HPDE6-E6E7 (cell line): ENCODE measurements at regions not wholly inside any gene's neighbourhood (a gene's known extent, or its start where the extent isn't known, plus 50 kb on each side); places are given as distances from the start of the nearest gene placed in this dataset.
"Not testable (repeated sequence)": the region's sequence is repeated elsewhere in the genome, so short reads cannot be mapped to it uniquely, and the experiment has no call there.

Experiments used
- DNase-seq: peaks from one replicate; pipeline ENCODE4 v3.0.0; 2011; ENCODE audit warnings: missing footprints; ENCODE audit errors: extremely low spot score

DNA sequence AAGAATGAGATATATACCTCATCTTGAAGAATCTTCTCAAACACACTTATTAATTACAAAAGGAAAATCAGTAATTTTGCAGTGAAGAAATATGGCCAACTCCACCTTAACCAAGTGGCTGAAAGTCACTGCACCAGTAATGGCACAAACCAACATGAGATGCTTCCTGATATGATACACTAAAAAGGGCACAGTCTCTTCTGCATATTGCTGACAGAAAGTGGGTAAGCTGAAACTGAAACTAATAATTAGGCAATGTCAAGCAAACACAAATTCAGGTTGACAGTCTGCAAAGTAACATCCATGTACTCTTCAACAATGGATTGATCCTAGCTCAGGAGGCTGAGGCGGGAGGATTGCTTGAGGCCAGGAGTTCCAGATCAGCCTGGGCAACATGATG lies 56.1 kb downstream of the ZNF22 start:
- DNase-seq = not testable (repeated sequence)

DNA sequence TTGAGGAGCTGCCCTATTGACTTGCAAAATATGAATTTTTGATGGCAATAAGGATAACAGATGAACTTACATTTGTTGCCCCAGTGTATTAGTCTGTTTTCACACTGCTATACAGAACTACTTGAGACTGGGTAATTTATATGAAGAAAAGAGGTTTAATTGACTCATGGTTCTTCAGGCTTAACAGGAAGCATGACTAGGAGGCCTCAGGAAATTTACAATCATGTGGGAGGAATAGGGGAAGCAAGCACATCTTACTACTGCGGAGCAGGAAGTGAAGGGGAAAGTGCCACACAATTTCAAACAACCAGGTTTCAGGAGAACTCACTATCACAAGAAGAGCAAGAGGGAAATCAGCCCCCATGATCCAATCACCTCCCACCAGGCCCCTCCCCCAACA lies 57.9 kb downstream of the ZNF22 start:
- DNase-seq = no peak

DNA sequence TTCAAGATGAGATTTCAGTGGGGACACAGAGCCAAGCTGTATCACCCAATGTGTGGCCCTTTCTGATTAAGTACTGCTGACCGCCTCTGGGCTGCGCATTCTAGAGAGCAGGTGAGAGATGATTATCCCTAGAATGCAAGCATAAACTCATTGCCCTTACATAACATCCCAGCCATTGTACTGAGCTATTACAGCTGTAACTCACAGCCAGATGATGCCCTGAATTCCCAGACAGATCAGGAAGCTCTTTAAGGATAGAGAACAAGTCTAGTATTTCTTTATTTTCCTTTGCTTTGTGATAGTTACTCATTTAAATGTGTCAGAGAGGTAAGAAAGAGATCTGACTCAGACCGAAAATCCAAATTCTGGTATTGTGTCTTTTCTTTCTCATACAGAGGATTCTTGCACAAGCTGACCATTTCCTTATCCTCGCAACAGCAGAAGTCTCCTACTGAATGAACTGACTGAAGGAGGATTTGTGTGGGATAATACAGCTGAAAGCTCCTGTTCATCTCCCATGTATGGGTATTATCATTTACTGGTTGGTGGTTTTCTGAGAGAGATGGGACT lies 58.4 kb downstream of the ZNF22 start:
- no peak for DNase-seq

DNA sequence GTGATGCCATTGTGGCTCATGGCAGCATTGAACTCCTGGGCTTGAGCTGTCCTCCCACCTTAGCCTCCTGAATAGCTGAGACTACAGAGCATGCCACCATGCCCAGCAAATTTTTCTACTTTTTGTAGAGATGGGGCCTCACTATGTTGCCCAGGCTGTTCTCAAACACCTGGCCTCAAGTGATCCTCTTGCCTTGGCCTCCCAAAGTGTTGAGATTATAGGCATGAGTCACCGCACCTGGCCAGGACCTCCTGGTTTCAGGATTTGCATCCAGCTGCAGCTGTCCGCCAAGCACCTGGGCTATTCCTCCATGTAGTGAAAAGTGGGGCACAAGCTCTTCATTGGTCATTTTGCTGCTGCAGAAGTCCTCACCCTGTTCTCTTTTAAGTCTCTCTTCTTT lies 58.9 kb downstream of the ZNF22 start:
- DNase-seq = no peak

DNA sequence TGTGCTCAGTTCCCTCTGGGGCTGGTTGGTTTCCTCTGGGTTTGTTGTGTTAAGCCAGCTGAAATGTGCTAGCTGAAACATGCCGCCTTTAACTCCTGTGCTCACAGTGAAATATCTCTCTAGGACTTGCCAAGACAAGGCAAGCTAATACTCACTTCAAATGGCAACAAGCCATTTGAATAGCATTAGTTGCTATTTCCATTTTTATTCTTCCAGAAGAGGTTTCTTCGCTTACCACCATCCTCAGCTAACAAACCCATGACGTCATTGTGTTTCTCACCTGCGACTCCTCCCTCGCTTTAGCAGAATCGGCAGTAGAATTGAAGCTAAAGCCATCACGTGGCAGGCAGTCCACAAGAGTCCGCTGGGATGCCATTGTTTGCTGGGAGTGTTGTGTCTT lies 61.3 kb downstream of the ZNF22 start:
- no peak for DNase-seq

DNA sequence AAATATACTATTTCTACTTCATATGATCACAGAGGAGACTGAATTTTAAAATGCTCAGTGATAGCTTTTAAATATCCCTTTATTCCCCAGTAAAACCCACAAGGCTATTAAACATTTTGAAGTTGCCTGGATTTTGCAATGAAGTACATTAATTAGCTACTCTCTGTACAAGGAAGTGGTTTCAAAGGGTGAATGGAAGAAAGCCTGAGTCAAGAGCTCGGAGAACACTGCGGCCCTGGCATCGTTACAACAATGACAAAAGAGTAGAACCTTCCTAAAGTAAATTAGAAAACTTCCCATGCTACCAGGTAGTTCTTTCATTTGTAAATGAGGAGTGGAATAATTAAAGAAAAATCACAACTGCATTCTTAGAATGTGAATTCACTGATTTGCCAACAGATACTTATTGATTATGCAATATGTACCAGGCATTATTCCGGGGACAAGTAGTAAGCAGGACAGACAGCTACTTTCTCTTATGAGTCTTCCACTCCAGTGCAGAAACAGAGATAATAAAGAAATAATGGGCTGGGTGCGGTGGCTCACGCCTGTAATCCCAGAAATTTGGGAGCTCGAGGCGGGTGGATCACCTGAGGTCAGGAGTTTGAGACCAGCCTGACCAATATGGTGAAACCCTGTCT lies 63.0 kb downstream of the ZNF22 start:
- no peak for DNase-seq

DNA sequence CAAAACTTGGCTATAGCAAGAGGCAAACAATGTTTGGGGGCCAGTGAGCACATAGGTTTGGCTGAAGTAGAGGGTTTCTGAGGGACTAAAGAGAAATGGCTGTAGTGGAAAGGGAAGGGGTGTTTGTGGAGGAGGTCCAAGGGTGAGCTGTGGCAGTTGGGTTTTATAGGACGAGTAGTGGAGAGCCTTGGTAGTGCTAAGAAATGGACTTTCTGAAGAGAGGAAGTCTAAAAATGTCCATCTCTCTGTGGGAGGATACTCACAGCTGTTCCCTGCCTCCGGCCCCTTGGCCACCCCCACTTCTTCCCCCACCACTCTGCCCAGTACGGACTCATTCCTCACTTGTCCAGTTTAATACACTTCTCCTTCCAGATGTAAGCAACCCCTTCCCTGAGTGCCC lies 64.3 kb downstream of the ZNF22 start:
- no peak for DNase-seq

DNA sequence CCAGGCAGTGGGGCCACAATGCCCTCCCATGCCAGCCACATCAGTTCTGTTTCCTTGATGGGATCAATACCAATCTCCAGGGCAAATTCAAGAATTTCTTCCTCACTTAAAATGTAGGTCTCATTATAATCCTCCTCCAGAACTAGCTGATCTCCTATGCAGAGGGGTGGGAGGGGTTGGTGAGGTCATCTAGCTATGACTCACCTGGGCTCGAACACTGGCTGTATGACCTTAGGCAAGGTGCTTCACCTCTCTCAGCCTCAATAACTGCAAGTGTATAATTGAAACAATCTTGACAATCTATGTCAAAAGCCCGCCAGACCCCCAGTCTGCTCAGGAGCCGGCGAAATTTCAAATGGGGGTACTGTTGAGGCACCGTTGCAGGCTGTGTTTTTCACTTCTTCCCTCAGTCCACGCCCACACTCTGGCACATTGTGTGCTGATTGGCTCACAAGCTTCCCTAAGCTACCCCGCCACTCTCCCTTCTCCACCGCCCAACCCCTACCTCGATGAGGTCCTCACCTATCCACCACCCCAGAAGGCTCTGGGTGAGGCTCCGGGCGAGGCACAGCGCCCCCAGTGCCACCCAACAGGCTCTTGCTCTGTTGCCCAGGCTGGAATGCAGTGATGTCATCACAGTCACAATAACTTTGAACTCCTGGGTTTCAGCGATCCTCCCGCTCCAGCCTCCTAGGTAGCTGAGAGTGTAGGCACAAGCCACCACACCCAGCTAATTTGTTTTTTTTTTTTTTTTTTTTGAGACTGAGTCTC lies 70.5 kb downstream of the ZNF22 start:
- no peak for DNase-seq

DNA sequence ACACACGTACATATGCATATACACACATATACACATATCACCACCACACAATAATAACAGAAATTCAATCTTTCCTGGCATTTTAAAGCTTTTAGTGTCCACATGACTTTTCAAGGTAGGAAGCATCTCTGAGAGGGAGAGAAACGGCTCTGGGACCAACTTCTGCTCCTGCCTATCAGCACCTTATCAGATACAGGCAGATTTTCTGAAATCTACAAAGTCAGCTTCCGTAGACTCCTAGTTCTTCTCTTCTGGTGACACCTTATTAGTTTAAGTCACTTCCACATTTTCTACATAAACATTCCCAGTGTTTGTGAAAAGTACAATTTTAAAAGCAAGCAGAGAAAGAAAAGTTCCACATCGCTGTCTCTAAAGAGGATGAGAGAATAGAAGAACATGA lies 74.5 kb downstream of the ZNF22 start:
- no peak for DNase-seq

DNA sequence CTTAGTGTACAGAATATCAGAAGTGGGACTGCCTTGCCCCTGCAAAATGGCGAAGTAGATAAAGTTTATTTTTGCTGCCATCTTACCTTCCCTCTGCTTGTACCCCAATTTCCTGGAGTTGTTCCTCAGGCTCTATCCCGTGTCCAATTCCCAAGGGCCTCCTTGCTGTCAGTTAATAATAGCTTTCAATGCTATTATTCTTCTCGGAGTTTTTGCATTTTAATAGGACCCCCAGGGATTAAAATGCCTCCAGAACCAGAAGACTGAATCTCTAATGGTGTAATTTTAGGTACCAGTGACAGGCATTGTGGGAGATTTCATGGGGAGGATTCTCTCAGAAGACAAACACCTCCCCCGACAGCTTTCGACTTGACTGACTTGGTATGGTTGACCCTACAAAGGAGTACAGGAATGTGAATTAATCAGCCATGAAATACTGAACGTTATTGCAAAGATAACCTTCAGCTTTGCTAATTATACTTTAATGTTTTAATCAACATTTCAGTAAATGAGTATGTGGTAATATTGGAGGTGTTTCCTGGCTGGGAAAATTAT lies 75.2 kb downstream of the ZNF22 start:
- DNase-seq = no peak

DNA sequence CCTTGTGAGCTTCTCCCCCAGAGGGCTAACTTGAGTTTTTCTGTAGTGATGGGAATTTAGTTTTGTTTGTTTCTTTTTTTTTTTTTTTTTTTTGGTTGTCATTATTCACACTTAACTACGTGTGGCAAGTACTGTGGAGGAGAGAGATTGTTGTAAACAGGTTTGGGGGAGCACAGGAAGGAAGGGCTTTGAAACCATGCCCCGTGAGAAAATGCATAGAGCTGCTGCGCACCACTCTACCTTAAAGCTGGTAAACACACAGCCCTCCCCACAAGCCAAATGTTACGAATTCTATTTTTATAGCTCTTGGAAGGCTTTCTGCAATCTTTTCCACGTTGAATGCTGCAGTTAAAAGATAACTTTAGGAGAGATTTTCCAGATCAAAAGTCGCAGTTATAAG lies 76.2 kb downstream of the ZNF22 start:
- no peak for DNase-seq

DNA sequence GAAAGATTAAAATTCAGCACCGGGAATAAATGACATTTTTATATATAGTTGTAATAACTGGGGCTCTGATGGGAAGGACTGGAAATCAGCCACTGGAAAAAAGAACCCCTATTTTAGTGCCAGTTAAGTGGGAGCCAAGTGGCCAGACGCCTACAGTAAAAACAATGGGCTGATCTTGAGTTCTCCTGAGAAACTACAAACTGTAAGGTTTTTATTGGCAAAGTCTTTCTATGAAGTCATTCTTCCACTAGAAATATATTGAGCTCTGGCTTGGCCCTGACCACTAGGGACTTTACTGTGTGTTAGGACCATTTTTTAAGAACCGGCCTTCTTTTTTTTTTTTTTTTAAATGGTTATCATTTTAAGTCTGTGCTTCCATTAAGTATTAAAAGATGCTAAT lies 79.6 kb downstream of the ZNF22 start:
- no peak for DNase-seq

DNA sequence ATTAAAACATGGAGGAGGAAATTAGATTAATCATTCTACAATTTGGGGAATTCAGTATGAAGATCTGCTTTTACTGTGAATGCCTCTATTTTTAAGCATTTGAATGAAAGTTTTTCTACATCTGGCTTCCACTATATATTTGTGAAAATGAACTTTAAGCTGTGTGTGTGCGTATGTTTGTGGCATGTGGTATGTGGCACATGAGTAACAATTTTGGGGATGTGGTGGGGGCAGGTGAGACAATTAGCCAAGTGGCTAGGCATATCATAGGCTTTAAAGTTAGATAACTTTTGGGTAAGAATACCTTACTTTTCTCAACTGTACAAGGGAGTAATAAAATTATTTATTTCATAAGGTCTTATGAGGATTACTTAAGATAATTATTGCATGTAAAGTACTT lies 81.5 kb downstream of the ZNF22 start:
- DNase-seq = no peak

DNA sequence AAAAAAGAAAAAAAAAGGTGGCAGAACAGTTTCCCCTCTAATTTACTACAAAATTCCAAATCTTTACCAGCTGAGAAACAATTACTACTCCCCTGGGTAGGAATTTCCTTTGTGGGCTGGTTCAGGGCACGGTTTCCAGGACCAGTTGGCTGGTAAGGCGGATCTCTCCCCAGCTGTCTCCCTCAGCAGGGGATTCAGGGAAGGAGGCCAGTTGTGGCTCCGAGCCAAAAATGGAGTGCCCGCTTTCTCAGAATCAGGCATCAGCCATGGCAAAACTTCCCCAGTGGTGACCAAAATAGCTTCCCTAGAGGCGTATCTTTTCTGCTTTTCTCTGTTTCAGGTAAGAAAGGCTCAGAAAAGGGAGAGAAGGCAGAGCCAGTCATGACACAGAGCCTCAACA lies 91.2 kb downstream of the ZNF22 start:
- no peak for DNase-seq

DNA sequence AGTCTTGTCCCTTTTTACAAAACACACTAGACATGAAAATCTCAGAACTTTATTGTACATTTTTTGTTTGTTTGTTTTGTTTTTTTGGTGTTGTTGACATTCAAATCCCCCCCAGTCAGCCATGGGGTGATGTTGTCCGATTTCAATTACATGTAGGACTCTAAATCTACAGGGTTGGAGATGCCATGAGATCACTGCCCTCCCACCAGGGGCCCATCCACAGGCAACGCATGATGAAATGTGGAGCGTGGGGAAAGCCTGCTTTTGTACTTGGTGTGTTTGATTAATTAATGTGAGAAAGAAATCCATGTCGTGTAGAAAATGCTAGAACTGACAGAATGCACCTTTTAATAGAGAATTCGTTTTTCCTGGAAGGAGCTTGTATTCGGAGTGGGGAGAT lies 93.2 kb downstream of the ZNF22 start:
- DNase-seq = no peak

DNA sequence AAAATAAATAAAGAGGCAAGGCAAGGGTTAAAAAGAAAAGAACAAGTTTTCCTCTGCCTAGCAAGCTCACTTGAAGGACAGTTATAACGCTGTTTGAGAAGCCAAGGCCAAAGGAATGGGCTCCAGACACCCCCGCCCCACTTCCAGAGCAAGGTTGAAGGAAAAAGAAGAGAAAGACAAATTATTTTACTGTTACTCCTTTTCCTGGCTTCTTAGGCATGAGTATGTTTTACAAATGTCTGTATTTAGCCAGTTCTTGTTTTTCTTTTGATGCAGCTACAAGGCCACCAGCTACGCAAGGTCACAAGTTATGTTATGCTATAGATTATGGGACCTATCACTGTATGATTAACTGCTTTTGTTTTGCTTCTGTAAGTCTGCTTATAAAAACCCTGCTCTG lies 94.6 kb downstream of the ZNF22 start:
- DNase-seq = no peak

DNA sequence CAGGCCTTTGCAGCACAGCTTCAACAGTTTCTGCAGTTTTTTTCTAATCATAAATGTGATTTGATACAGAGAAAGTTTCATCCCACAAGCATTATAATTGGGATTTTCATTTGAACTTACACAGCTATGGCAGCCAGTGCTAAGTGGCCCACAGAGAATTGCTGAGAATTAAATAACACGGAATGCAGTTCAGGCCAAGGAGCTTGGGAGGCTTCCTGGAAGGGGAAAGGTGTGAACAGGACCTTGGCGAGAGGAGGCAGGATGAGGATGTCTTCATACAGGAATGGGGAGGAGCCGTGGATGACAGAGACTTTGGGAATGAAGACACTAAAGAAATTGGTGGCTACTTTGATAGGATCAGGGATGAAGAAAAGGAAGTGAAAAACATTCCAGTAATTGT lies 95.3 kb downstream of the ZNF22 start:
- no peak for DNase-seq

DNA sequence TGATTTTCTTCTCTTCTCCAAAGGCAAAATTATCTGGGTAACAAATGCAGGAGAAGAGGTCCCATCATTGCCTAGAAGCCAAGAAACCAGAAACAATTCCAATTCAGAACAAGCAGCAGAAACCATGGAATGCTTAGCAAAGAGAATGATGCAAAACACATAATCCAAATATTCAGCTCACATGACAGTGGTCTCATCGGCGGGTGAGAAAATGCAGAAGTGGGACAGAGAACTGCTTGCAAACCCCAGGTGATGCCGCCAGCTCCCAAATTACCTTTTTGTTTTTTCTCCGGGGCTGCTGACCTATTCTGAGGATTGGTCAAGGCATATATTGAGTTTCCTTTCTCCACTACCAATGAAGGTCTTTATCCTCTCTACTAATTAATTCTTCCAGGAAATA lies 99.7 kb downstream of the ZNF22 start:
- DNase-seq = no peak

DNA sequence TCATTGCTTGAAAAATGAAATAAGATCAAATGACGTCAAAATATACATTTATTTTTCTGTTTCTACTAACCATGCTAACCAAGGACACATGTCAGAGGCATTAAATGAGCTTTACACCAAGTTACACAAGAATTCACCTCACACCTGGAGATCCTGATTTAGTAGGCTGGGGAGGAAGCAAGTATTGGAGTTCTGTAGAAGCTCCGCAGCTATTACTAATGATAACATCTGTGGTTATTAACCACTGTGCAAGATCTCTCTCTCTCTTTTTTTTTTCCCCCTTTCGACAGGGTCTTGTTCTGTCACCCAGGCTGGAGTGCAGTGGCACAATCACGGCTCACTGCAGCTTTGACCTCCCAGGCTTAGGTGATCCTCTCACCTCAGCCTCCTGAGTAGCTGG lies 104.0 kb downstream of the ZNF22 start:
- DNase-seq = no peak

DNA sequence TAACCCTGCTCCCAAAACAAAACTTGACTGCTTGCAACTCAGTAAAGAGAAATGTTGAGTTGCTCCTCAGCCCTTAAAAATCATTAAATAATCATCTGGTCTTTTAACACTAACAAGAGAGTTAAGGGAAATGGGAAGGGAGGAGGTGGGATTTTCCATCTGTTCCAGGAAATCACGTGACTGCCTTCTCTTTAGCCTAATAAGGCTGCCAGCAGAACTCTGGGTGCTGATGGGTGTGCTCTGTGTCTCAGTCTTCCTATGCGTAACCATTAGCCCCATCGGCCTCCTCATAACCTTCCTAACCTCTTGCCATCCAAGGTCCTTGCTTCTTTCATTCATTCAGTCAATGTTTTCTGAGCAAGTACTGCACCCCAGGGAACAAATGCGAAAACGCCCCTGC lies 104.6 kb downstream of the ZNF22 start:
- not testable (repeated sequence) for DNase-seq

DNA sequence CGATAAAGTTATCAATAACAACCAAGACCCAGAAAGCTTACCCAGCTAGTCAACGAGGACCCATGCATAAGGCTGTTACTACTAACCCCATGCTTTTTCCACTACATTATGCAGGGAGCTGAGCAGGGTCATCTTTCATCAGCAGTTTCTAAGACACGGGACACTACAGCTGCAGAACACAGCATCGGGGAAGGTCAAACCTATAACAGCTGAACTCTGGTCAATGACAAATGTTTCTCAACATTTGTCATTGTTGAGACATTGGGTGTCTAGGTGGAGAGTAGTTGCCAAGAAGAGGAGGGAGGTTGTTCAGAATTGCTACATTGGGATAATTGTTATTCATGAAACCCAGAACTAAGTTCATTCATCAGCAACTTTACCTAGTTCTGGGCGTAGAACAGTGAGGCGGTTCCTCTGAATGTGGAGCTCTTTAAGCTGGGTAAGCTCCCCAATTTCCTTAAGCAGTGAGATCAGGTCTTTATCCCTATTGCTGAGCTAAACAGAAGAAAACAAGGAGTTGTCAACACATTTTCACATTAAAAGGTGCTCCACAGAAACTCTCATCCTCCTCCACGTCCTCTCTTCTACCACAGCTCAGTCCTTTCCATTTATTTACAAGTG lies 105.6 kb downstream of the ZNF22 start:
- no peak for DNase-seq

DNA sequence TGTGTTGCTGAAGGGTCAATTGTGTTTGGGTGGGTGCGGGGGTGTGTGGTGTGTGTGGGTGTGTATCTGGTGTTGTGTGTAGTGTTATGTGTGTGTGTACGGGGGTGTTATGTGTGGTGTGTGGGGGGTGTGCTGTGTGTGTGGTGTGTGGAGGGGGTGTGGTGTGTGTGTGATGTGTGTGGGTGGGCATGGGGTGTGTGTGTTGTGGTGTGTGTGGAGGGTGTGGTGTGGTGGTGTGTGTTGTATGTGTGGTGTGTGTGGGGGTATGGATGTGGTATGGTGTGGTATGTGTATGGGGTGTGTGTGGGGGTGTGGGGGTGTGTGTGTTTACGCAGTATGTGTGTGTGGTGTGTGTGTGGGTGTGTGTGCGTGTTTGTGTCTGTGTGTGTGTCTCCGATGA lies 110.8 kb downstream of the ZNF22 start:
- no peak for DNase-seq

DNA sequence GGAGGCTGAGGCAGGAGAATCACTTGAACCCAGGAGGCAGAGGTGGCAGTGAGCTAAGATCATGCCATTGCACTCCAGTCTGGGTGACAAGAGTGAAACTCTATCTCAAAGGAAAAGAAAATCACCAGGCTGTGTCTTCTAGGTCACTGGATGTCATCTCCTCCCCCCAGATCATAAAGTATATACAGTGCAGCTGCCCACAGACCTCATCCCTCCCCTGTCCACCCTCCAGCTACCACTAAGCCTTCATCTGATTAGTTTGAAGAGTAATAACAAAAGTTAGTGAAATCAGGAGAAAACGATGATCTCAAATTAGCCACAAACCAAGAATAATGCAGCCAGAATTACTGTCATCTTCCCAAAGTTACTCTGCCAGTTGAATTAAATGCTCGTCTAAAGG lies 117.2 kb downstream of the ZNF22 start:
- DNase-seq = not testable (repeated sequence)
